ENCODE measurements at regions not wholly inside any gene's neighbourhood (a gene's known extent, or its start where the extent isn't known, plus 50 kb on each side); places are given as distances from the start of the nearest gene placed in this dataset.

GRCh38 chr3:124620600-124621063, 109.6 kb upstream of the UMPS start:
- H3K4me1 ChIP-seq (ENCODE audit: control insufficient read depth, insufficient read depth, low read length), result peaks cover 22% of the 10 kb centered on the region
- no peak overlapping the region for H3K4me3 ChIP-seq (ENCODE audit: low read length)
- peak overlapping the region; percentile 86 for H3K4me3 Mint-ChIP-seq
- no peaks in the 10 kb centered on the region for H3K27me3 Mint-ChIP-seq (ENCODE audit: low read depth in 2 of 2)
- WGBS (ENCODE audit: insufficient coverage), result 37% methylated on average over 6 of the region's 6 CpGs
- H3K36me3 ChIP-seq (ENCODE audit: control insufficient read depth, insufficient read depth, low read length), result no peaks in the 10 kb centered on the region
- peaks cover 39 to 44% of the 10 kb centered on the region in 2 donors for H3K4me1 Mint-ChIP-seq
- ATAC-seq, result peak; percentile 81 to 90 (median 81)
- H3K9me3 ChIP-seq (ENCODE audit: control insufficient read depth, insufficient read depth, low read length), result no peaks in the 10 kb centered on the region
- TF ChIP-seq CTCF (IDR thresholded peaks at IDR 0.05), result no peak
- H3K27ac ChIP-seq (ENCODE audit: low read length), result peak overlapping the region; percentile 60
- no peaks in the 10 kb centered on the region for H3K27me3 ChIP-seq (ENCODE audit: control insufficient read depth, insufficient read depth, low read length)
- H3K36me3 Mint-ChIP-seq, result no peaks in the 10 kb centered on the region
- H3K9me3 Mint-ChIP-seq, result no peaks in the 10 kb centered on the region
- H3K27ac Mint-ChIP-seq, result peak overlapping the region; percentile 93 to 94
- peak; percentile 17 to 41 for DNase-seq
- intact Hi-C loops (cut with micrococcal nuclease), result loop anchor here (1.0 kb wide), 2 partner anchors 32 to 69 kb away; no protein-coding TSS in a partner anchor

- no peak for DNase-seq
- Histone ChIP-seq H3K4me1 (ENCODE audit: control insufficient read depth, insufficient read depth, low read length) (peaks cover 20% of the 10 kb centered on the region), H3K27me3 (ENCODE audit: control insufficient read depth, insufficient read depth, low read length) (no peaks in the 10 kb centered on the region), H3K36me3 (ENCODE audit: control insufficient read depth, insufficient read depth, low read length) (no peaks in the 10 kb centered on the region), H3K9me3 (ENCODE audit: control insufficient read depth, insufficient read depth, low read length) (no peaks in the 10 kb centered on the region), H3K4me3 (ENCODE audit: low read length) (no peak overlapping the region), H3K27ac (ENCODE audit: low read length) (no peak overlapping the region)
- no peaks in the 10 kb centered on the region for H3K9me3 Mint-ChIP-seq
- ATAC-seq, result no peak
- H3K4me1 Mint-ChIP-seq, result peaks cover 30 to 36% of the 10 kb centered on the region in 2 donors
- no peak overlapping the region for H3K4me3 Mint-ChIP-seq
- no peaks in the 10 kb centered on the region for H3K36me3 Mint-ChIP-seq
- intact Hi-C loops (cut with micrococcal nuclease), result no loop called here
- 46% methylated on average over 3 of the region's 3 CpGs for WGBS (ENCODE audit: insufficient coverage)
- TF ChIP-seq CTCF (IDR thresholded peaks at IDR 0.05), result no peak
- no peaks in the 10 kb centered on the region for H3K27me3 Mint-ChIP-seq (ENCODE audit: low read depth in 2 of 2)
- H3K27ac Mint-ChIP-seq, result peak overlapping the region; percentile 93 to 94
These were observed 108.8 kb upstream of the UMPS start for GRCh38 chr3:124621498-124621897.

GRCh38 chr3:124625074-124625473, 105.2 kb upstream of the UMPS start:
- H3K36me3 ChIP-seq (ENCODE audit: control insufficient read depth, insufficient read depth, low read length), result no peaks in the 10 kb centered on the region
- H3K4me3 ChIP-seq (ENCODE audit: low read length), result no peak overlapping the region
- Mint-ChIP-seq H3K36me3 (no peaks in the 10 kb centered on the region), H3K27me3 (ENCODE audit: low read depth in 2 of 2) (peaks cover 0 to 6% of the 10 kb centered on the region in 2 donors), H3K4me1 (peaks cover 24 to 30% of the 10 kb centered on the region in 2 donors), H3K27ac (no peak overlapping the region), H3K4me3 (no peak overlapping the region), H3K9me3 (no peaks in the 10 kb centered on the region)
- DNase-seq, result no peak
- no peak for TF ChIP-seq CTCF (IDR thresholded peaks at IDR 0.05)
- no peaks in the 10 kb centered on the region for H3K9me3 ChIP-seq (ENCODE audit: control insufficient read depth, insufficient read depth, low read length)
- H3K4me1 ChIP-seq (ENCODE audit: control insufficient read depth, insufficient read depth, low read length), result peaks cover 13% of the 10 kb centered on the region
- intact Hi-C loops (cut with micrococcal nuclease), result no loop called here
- ATAC-seq, result no peak
- no peaks in the 10 kb centered on the region for H3K27me3 ChIP-seq (ENCODE audit: control insufficient read depth, insufficient read depth, low read length)
- no peak overlapping the region for H3K27ac ChIP-seq (ENCODE audit: low read length)

- no peak overlapping the region for H3K27ac Mint-ChIP-seq
- 82% methylated on average over 6 of the region's 6 CpGs for WGBS (ENCODE audit: insufficient coverage)
These were observed 102.7 kb upstream of the UMPS start for GRCh38 chr3:124627501-124627908.

More at GRCh38 chr3:124627501-124627908, 102.7 kb upstream of the UMPS start:
- no peaks in the 10 kb centered on the region for H3K9me3 Mint-ChIP-seq
- Histone ChIP-seq H3K4me1 (ENCODE audit: control insufficient read depth, insufficient read depth, low read length) (no peaks in the 10 kb centered on the region), H3K27ac (ENCODE audit: low read length) (no peak overlapping the region), H3K27me3 (ENCODE audit: control insufficient read depth, insufficient read depth, low read length) (no peaks in the 10 kb centered on the region), H3K9me3 (ENCODE audit: control insufficient read depth, insufficient read depth, low read length) (no peaks in the 10 kb centered on the region), H3K36me3 (ENCODE audit: control insufficient read depth, insufficient read depth, low read length) (no peaks in the 10 kb centered on the region), H3K4me3 (ENCODE audit: low read length) (no peak overlapping the region)
- no peak for TF ChIP-seq CTCF (IDR thresholded peaks at IDR 0.05)
- no peaks in the 10 kb centered on the region for H3K36me3 Mint-ChIP-seq
- H3K27me3 Mint-ChIP-seq (ENCODE audit: low read depth in 2 of 2), result peaks cover 0 to 17% of the 10 kb centered on the region in 2 donors
- peaks cover 7 to 14% of the 10 kb centered on the region in 2 donors for H3K4me1 Mint-ChIP-seq
- DNase-seq (no peak), ATAC-seq (no peak)
- intact Hi-C loops (cut with micrococcal nuclease), result no loop called here
- H3K4me3 Mint-ChIP-seq, result no peak overlapping the region

Data from natural killer cell (primary cell).